ENCODE measurements at regions not wholly inside any gene's neighbourhood (a gene's known extent, or its start where the extent isn't known, plus 50 kb on each side); places are given as distances from the start of the nearest gene placed in this dataset.

DNA sequence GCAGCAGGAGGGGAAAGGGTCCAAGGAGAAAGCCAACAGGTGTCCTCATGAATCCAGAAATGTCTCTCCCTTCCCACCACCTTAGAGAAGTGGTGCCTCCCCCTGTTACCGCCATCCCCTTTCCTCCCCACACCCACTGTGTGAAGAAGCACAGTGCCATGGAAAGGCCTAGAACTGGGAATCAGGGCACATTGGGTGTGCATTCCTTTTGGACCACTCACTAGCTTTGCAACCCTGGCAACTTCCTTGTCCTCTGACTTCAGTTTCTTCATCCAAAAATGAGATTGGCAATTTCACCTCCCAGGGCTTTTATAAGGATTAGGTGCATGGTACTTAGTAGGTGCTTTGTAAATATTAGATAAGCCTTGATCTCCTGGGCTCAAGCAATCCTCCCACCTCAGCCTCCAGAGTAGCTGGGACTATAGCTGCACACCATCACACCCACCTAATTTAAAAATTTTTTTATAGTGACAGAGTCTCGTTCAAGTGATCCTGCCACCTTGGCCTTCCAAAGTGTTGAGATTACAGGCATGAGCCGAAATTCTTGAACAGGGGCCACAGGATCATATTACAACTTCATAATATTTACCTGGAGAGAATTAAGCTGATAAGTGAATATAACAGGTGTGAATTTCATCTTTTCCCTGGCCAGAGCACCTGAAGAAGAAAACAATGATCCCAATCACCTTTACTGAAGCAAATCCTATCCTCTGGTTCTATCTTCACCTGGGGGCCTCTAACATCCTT lies 97.9 kb upstream of the TAF1B start:
- Mint-ChIP-seq H3K4me1 (no peaks in the 10 kb centered on the region), H3K27me3 (ENCODE audit: low read depth) (peaks cover 7% of the 10 kb centered on the region), H3K36me3 (no peaks in the 10 kb centered on the region), H3K27ac (no peak overlapping the region), H3K4me3 (no peak overlapping the region), H3K9me3 (no peaks in the 10 kb centered on the region)
- DNase-seq (ENCODE audit: low spot score in 2 of 2, unreplicated experiment in 2 of 2), result no peak
- TF ChIP-seq, protein P1, sequence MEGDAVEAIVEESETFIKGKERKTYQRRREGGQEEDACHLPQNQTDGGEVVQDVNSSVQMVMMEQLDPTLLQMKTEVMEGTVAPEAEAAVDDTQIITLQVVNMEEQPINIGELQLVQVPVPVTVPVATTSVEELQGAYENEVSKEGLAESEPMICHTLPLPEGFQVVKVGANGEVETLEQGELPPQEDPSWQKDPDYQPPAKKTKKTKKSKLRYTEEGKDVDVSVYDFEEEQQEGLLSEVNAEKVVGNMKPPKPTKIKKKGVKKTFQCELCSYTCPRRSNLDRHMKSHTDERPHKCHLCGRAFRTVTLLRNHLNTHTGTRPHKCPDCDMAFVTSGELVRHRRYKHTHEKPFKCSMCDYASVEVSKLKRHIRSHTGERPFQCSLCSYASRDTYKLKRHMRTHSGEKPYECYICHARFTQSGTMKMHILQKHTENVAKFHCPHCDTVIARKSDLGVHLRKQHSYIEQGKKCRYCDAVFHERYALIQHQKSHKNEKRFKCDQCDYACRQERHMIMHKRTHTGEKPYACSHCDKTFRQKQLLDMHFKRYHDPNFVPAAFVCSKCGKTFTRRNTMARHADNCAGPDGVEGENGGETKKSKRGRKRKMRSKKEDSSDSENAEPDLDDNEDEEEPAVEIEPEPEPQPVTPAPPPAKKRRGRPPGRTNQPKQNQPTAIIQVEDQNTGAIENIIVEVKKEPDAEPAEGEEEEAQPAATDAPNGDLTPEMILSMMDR (IDR thresholded peaks at IDR 0.05; ENCODE audit: unreplicated experiment), result no peak

DNA sequence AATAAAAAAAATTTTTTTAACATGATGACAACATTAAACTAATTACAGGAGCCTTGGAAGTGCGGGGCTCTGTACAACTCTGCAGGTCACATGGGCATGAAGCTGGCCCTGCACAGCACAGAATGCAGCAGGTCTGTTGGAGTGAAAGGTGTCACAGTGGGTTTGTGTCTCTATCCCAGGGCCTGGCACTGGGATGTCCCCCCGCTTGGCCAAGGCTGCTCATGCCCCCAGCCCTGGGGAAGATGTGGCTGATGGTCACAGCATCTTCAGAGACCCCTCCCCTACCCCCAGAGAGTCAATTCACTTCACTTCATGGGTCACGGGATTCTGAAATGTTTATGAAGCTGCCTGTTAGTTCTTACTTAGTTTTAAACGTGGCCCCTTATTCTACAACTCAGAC lies 95.9 kb upstream of the TAF1B start:
- Mint-ChIP-seq H3K4me3 (no peak overlapping the region), H3K27ac (no peak overlapping the region), H3K4me1 (no peaks in the 10 kb centered on the region), H3K36me3 (no peaks in the 10 kb centered on the region), H3K27me3 (ENCODE audit: low read depth) (peaks cover 7% of the 10 kb centered on the region), H3K9me3 (no peaks in the 10 kb centered on the region)
- DNase-seq (ENCODE audit: low spot score in 2 of 2, unreplicated experiment in 2 of 2), result no peak
- TF ChIP-seq, protein P1 (IDR thresholded peaks at IDR 0.05; ENCODE audit: unreplicated experiment), result no peak

DNA sequence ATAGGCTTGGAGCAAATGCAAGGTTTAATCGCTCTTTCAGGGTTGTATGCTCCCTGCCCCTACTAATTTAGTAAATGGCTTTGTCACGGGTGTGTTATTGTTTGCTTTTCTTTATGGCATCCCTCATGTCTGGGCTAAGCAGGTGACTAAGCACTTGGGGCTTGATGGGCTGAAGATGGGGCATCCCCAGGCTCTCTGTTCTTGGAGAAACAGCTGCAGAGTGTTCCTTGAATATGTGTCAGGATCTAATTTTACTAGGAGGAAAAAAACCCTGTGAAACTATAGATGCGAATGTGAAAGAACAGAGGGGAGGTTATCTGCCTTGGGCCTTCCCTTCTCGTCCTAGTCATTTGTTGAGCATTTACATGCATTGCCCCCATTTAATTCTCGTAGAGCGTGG lies 94.7 kb upstream of the TAF1B start:
- H3K27ac Mint-ChIP-seq, result no peak overlapping the region
- peaks cover 7% of the 10 kb centered on the region for H3K27me3 Mint-ChIP-seq (ENCODE audit: low read depth)
- DNase-seq (ENCODE audit: low spot score in 2 of 2, unreplicated experiment in 2 of 2), result no peak
- no peak overlapping the region for H3K4me3 Mint-ChIP-seq
- TF ChIP-seq, protein P1 (IDR thresholded peaks at IDR 0.05; ENCODE audit: unreplicated experiment), result no peak
- H3K9me3 Mint-ChIP-seq, result no peaks in the 10 kb centered on the region
- H3K4me1 Mint-ChIP-seq, result peaks cover 5% of the 10 kb centered on the region
- no peaks in the 10 kb centered on the region for H3K36me3 Mint-ChIP-seq

DNA sequence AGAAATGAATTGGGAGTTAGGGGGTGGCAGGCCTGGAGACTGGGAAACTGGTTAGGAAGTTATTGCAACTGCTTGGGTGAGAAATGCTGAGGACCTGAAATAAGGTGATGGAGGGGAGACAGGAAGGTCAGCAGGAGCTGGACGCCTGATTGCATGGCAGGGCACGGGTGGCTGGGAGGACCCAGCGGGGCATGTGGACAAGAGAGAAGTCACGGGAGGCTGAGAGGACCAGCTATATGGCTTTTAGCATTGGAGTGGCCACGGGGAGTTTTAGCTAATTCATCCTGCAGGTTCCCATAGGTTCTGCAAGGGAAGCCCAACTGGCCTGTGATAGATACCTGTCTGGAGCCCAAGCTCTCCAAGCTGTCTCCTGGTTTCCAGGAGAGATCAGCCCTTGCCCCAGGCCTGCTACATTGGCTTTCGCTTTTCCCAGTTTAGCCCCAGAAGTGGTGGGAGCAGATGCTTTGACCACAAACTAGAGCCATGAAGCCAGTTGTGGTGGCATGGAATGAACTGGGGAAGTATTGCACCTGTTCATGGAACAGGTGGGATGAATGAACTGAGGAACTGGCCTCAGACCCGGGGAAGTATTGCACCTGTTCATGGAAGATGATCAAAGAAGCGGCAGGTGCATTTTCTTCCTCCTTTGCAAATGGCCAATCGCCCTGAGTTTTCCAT lies 93.6 kb upstream of the TAF1B start:
- Mint-ChIP-seq H3K27me3 (ENCODE audit: low read depth) (peaks cover 14% of the 10 kb centered on the region), H3K4me3 (no peak overlapping the region), H3K36me3 (no peaks in the 10 kb centered on the region), H3K9me3 (no peaks in the 10 kb centered on the region), H3K27ac (no peak overlapping the region), H3K4me1 (peaks cover 15% of the 10 kb centered on the region)
- no peak for DNase-seq (ENCODE audit: low spot score in 2 of 2, unreplicated experiment in 2 of 2)
- TF ChIP-seq, protein P1 (IDR thresholded peaks at IDR 0.05; ENCODE audit: unreplicated experiment), result no peak

DNA sequence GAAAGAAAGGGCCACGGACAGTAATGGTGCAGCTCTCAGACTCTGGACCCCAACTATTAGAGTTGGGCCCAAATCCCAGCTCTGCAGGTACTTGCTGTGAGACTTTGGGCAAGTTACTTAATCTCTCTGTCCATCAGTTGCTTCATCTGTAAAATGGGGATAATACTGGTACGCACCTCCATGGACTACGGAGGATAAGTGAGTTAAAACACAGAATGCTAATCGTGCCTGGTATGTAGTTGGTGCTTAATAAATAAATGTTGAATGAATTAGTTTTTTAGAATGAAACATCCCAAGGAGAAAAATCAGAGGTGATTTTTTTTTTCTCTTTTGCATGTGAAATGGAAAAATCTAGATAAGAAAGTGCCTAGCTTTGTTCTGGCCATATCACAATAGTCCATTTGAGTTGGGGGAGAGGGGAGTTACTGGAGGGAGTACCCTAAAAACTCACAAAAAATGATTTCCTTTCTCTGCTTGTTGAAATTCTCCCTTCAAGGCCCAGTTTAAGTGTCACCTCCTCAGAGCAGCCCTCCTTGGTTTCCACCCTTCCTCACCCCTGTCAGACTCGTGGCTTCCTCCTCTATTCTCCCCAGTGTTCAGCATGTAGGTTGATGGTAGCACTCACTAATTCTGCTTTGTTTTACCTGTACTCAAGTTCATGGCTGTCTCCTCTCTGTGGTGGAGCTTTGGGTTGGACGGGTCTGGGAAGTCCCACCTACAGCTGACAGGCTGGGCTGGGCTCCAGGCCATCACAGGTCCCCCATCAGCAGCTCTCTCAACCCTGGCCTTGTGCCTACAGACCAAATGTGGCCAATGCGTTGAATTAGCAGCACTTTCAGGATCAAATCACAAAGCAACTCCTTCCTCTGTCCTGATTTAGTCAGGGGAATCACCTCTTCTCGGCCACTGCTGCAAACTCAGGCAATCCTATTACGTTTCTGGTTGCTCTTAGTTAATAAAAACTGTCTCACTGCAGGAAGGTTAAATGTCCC lies 92.8 kb upstream of the TAF1B start:
- TF ChIP-seq, protein P1 (IDR thresholded peaks at IDR 0.05; ENCODE audit: unreplicated experiment), result no peak
- no peak for DNase-seq (ENCODE audit: low spot score in 2 of 2, unreplicated experiment in 2 of 2)
- Mint-ChIP-seq H3K27me3 (ENCODE audit: low read depth) (peaks cover 20% of the 10 kb centered on the region), H3K4me3 (no peak overlapping the region), H3K36me3 (no peaks in the 10 kb centered on the region), H3K4me1 (peaks cover 20% of the 10 kb centered on the region), H3K27ac (no peak overlapping the region), H3K9me3 (no peaks in the 10 kb centered on the region)
